GM23338 (cell line): ENCODE measurements at regions not wholly inside any gene's neighbourhood (a gene's known extent, or its start where the extent isn't known, plus 50 kb on each side); places are given as distances from the start of the nearest gene placed in this dataset.

Experiments
- ETS1 ChIP-seq: IDR thresholded peaks from 2 replicates; pipeline ENCODE4 v1.6.1; 2016; ENCODE audit warnings: antibody characterized with exemption
- REST ChIP-seq: IDR thresholded peaks from one replicate; pipeline ENCODE4 v1.6.1; 2018; ENCODE audit warnings: antibody characterized with exemption; ENCODE audit not compliant: unreplicated experiment

- TF ChIP-seq ETS1 (no peak), REST (no peak)
Observed at GRCh38 chr1:24253571-24253970, 65.6 kb upstream of the GRHL3 start.
